WTC11 (cell line): ENCODE measurements at regions not wholly inside any gene's neighbourhood (a gene's known extent, or its start where the extent isn't known, plus 50 kb on each side); places are given as distances from the start of the nearest gene placed in this dataset.

ENCODE experiments used
- CBFB ChIP-seq: sonication (generic); formaldehyde crosslinking; IDR thresholded peaks from 2 replicates; pipeline ENCODE4 v1.8.1; 2022; ENCODE audit warnings: mild to moderate bottlenecking, low read depth, missing genetic modification reagents
- CREB1 ChIP-seq: sonication (generic); formaldehyde crosslinking; IDR thresholded peaks from 2 replicates; pipeline ENCODE4 v1.8.0; 2023; ENCODE audit warnings: mild to moderate bottlenecking, missing genetic modification reagents
- ESRRA ChIP-seq: sonication (generic); formaldehyde crosslinking; IDR thresholded peaks from 2 replicates; pipeline ENCODE4 v1.8.1; 2022; ENCODE audit warnings: mild to moderate bottlenecking, missing genetic modification reagents, borderline replicate concordance
- FOXJ3 ChIP-seq: sonication (generic); formaldehyde crosslinking; IDR thresholded peaks from 2 replicates; pipeline ENCODE4 v1.9.0; 2021; ENCODE audit warnings: missing genetic modification reagents, mild to moderate bottlenecking, borderline replicate concordance
- MXD4 ChIP-seq: fragments of 250-450 bp; sonication (Bioruptor Pico); IDR thresholded peaks from 2 replicates; pipeline ENCODE4 v1.8.0; 2021; ENCODE audit warnings: mild to moderate bottlenecking, moderate library complexity, borderline replicate concordance
- NR1H2 ChIP-seq: sonication (generic); formaldehyde crosslinking; IDR thresholded peaks from 2 replicates; pipeline ENCODE4 v1.9.0; 2021; ENCODE audit warnings: mild to moderate bottlenecking, moderate library complexity, missing genetic modification reagents
- RELA ChIP-seq: sonication (generic); formaldehyde crosslinking; IDR thresholded peaks from 2 replicates; pipeline ENCODE4 v1.8.1; 2022; ENCODE audit warnings: missing genetic modification reagents, mild to moderate bottlenecking, borderline replicate concordance
- TCF7 ChIP-seq: sonication (generic); formaldehyde crosslinking; IDR thresholded peaks from 2 replicates; pipeline ENCODE4 v1.8.0; 2022; ENCODE audit warnings: mild to moderate bottlenecking, low read depth, missing genetic modification reagents, moderate library complexity
- ZBTB21 ChIP-seq: sonication (generic); formaldehyde crosslinking; IDR thresholded peaks from 2 replicates; pipeline ENCODE4 v1.8.1; 2023; ENCODE audit warnings: mild to moderate bottlenecking, missing genetic modification reagents, borderline replicate concordance
- ZNF121 ChIP-seq: sonication (generic); formaldehyde crosslinking; IDR thresholded peaks from 2 replicates; pipeline ENCODE4 v1.8.0; 2023; ENCODE audit warnings: missing genetic modification reagents
- TF ChIP-seq, protein P1 (sequence below): fragments of 200-600 bp; IDR thresholded peaks from 2 replicates; pipeline ENCODE4 v1.8.0; 2022; ENCODE audit warnings: antibody characterized with exemption
- TF ChIP-seq, protein P2 (sequence below): sonication (generic); formaldehyde crosslinking; conservative IDR thresholded peaks from 2 replicates; pipeline ENCODE4 v1.8.1; 2022; ENCODE audit warnings: mild to moderate bottlenecking, missing genetic modification reagents

DNA sequence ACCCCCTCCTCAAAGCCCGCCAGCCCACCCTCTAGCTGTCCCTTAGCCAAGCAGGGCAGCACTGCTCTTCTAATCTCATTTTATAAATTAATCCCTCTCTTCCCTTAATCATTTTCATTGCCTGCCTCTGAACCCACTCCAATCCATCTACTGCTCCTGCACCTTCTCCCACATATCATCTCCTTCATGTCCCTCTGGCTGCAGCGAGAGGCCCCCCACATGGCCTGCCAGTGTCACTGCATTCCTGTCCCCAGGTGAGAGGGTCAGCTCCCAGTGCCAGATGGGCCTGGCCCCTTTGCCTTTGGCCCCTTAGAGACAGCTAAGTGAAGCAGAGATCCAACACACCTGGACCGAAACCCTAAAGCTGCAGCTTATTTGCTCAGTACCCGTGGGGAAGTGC is 79.4 kb downstream of the PJA1 start:
- TF ChIP-seq FOXJ3 (CRISPR knock-in tag), result no peak
- TF ChIP-seq, protein P1, sequence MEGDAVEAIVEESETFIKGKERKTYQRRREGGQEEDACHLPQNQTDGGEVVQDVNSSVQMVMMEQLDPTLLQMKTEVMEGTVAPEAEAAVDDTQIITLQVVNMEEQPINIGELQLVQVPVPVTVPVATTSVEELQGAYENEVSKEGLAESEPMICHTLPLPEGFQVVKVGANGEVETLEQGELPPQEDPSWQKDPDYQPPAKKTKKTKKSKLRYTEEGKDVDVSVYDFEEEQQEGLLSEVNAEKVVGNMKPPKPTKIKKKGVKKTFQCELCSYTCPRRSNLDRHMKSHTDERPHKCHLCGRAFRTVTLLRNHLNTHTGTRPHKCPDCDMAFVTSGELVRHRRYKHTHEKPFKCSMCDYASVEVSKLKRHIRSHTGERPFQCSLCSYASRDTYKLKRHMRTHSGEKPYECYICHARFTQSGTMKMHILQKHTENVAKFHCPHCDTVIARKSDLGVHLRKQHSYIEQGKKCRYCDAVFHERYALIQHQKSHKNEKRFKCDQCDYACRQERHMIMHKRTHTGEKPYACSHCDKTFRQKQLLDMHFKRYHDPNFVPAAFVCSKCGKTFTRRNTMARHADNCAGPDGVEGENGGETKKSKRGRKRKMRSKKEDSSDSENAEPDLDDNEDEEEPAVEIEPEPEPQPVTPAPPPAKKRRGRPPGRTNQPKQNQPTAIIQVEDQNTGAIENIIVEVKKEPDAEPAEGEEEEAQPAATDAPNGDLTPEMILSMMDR, result no peak
- TF ChIP-seq MXD4 (CRISPR knock-in tag), result no peak
- no peak for TF ChIP-seq CREB1 (CRISPR knock-in tag)
- no peak for TF ChIP-seq ZBTB21
- no peak for TF ChIP-seq ESRRA (CRISPR knock-in tag)
- TF ChIP-seq RELA (CRISPR knock-in tag), result no peak
- TF ChIP-seq TCF7, result no peak
- TF ChIP-seq NR1H2, result no peak
- TF ChIP-seq, protein P2, sequence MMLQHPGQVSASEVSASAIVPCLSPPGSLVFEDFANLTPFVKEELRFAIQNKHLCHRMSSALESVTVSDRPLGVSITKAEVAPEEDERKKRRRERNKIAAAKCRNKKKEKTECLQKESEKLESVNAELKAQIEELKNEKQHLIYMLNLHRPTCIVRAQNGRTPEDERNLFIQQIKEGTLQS, result no peak
- TF ChIP-seq CBFB (CRISPR knock-in tag), result no peak
- no peak for TF ChIP-seq ZNF121
